Effector memory CD8-positive, alpha-beta T cell (primary cell): ENCODE measurements at regions not wholly inside any gene's neighbourhood (a gene's known extent, or its start where the extent isn't known, plus 50 kb on each side); places are given as distances from the start of the nearest gene placed in this dataset.

Source experiments
- ATAC-seq: fragments of 150-1000 bp; cut with Tn5 transposase; replicated peaks from 2 replicates; pipeline ENCODE4 v1.10.0; 2021; ENCODE audit warnings: mild to moderate bottlenecking, moderate library complexity
- DNase-seq, 3 experiments: peaks; one replicate each; pipeline ENCODE4 v3.0.0; 2021
- H3K27ac Mint-ChIP-seq, 2 donors: one replicate each; pipeline ENCODE4 v1.8.0; 2022; ENCODE audit warnings: mild to moderate bottlenecking in 2 of 2, mixed read lengths in 2 of 2, moderate library complexity in 2 of 2
- H3K27me3 Mint-ChIP-seq, 2 donors: one replicate each; pipeline ENCODE4 v1.8.0; 2022; ENCODE audit warnings: mixed read lengths in 2 of 2
- H3K36me3 Mint-ChIP-seq: one replicate; pipeline ENCODE4 v1.8.0; 2022; ENCODE audit warnings: mild to moderate bottlenecking, moderate library complexity, mixed read lengths; ENCODE audit not compliant: insufficient read depth
- H3K4me1 Mint-ChIP-seq, 2 donors: one replicate each; pipeline ENCODE4 v1.8.0; 2022; ENCODE audit warnings: low read depth in 2 of 2, mixed read lengths in 2 of 2
- H3K4me3 Mint-ChIP-seq, 2 donors: one replicate each; pipeline ENCODE4 v1.8.0; 2022; ENCODE audit warnings: mild to moderate bottlenecking in 2 of 2, mixed read lengths in 2 of 2, moderate library complexity in 2 of 2
- H3K9me3 Mint-ChIP-seq, 2 donors: one replicate each; pipeline ENCODE4 v1.8.0; 2022; ENCODE audit warnings: mixed read lengths in 2 of 2

DNA sequence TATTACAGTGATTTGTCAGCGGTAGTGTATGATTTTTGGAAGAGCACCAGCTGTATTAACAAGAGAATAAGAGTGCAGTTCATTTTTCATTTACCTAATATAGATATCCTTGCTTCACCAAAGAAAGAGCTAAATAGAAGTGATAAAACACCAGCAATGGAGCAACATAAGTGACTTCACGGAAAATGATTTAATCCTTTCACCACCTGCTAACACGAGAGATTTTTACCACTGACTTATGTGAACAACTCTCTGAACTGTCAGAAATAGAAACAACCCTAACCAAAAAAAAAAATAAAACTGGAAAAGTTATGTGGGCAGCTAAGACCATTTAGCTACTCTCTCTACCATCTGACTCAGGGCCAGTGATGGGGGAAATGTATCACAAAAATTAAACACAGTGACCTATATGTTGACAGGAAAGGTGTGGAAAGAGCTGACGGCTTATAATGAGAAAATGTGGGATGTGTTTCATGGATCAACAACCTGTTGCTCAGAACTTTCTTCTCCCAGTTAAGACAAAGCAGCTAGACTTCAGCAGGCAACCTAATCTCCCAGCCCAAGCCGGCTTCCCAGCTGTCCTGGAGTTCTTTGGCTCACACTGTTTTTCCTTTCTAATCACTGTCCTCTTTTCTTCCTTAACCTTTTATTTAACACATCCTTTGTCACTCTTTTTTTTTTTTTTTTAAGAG is 272.7 kb downstream of the SS18 start:
- Mint-ChIP-seq H3K27me3 (peaks cover 0 to 21% of the 10 kb centered on the region in 2 donors), H3K4me3 (no peak overlapping the region), H3K4me1 (peaks cover 6 to 13% of the 10 kb centered on the region in 2 donors), H3K9me3 (no peaks in the 10 kb centered on the region), H3K36me3 (no peaks in the 10 kb centered on the region), H3K27ac (no peak overlapping the region)
- DNase-seq: no peak
- no peak for ATAC-seq

DNA sequence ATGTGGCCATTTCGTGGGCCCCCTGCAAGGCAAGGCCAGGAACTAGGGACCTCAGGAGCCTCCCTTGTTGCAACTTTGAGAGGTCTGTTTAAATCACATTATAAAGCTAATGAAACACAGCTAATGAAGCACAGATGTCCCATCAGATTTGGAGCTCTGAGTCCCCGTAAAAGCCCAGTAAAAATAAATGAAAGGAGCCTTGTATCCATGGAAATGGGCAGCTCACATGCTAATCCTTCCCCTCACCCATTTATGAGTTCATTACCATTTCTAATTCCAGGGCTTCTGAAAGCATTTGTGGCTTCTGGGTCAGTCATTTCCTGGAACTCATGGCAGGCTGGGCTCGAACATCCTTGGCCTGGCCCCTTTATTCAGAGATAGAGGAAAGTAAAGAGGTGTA is 274.8 kb downstream of the SS18 start:
- DNase-seq: no peak
- Mint-ChIP-seq H3K27me3 (peaks cover 0 to 20% of the 10 kb centered on the region in 2 donors), H3K27ac (no peak overlapping the region), H3K4me1 (peaks cover 6 to 13% of the 10 kb centered on the region in 2 donors), H3K4me3 (no peak overlapping the region), H3K36me3 (no peaks in the 10 kb centered on the region), H3K9me3 (no peaks in the 10 kb centered on the region)
- ATAC-seq: no peak

DNA sequence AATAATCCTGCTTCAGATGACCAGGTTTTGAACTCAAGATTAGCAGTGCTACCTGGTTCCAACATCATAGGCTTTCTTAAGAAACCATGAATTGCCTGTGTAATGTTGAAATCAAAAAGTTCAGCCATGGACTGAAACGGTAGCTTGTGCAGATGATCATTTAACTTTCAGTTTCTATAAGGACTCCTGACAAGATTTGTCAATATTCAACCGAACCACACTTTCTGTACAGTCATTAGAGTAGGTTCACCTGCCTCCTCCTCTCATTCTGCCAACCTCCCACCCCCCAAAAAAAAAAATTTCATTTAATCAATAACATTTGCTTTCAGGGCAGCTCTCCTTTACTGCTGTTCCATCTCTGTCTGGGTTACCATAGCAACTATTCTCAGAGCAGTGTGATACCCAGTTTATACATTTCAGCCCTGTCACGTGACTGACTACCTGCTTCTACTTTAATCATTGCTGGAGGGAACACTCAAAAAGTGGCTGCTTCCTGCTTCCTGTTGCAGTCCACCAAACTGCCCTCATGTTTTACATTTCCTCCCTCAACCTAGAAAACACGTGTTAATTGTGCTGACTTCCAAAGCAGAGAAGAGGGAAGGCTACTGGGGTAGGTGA is 275.5 kb downstream of the SS18 start:
- Mint-ChIP-seq H3K27ac (peak overlapping the region in 1 of 2 donors; percentile 36), H3K9me3 (no peaks in the 10 kb centered on the region), H3K36me3 (no peaks in the 10 kb centered on the region), H3K4me3 (no peak overlapping the region), H3K4me1 (peaks cover 6 to 13% of the 10 kb centered on the region in 2 donors), H3K27me3 (peaks cover 0 to 15% of the 10 kb centered on the region in 2 donors)
- DNase-seq (no peak), ATAC-seq (peak; percentile 55)

DNA sequence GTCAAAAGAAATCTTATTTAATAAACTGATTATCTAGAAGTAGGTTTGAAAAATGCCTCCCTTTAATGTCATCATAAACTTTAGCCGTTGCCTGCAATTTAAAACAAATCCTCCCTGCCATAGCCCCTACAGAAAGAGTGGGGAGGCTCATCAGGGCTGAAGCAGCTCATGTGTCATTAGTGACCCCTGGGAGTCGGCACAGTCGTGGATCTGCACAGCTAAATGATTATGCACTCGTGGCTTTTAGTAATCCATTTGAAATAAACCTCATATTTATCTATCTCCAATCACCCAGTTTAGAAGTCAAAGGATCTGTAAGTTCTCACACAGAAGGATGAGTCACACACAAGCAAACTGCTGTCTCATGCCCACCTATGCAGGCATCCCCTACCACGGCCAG is 277.3 kb downstream of the SS18 start:
- Mint-ChIP-seq H3K4me3 (no peak overlapping the region), H3K4me1 (peaks cover 6 to 13% of the 10 kb centered on the region in 2 donors), H3K27me3 (peaks cover 0 to 7% of the 10 kb centered on the region in 2 donors), H3K27ac (no peak overlapping the region), H3K9me3 (no peaks in the 10 kb centered on the region), H3K36me3 (no peaks in the 10 kb centered on the region)
- no peak for ATAC-seq
- DNase-seq: no peak

DNA sequence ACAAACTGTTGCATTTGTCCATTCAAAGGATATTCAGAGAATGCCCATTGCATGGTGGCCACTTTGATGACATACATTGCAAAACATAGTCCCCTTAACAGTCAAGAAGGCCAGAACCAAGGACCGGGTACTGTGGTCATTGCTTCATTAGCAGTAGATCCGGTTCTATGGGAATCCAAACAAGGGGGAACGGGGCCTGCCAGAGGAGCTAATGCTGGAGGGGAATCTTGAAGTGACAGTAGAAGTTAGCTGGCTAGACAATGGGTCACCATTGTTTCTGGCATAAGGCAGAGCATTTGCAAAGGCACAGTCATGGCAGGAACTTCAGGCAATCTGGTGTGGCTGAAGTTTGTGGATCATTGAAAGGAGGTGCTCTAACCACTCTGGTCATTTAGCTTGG is 279.7 kb downstream of the SS18 start:
- Mint-ChIP-seq H3K4me1 (peaks cover 6 to 13% of the 10 kb centered on the region in 2 donors), H3K9me3 (no peaks in the 10 kb centered on the region), H3K27ac (no peak overlapping the region), H3K36me3 (no peaks in the 10 kb centered on the region), H3K27me3 (peaks cover 0 to 7% of the 10 kb centered on the region in 2 donors), H3K4me3 (no peak overlapping the region)
- DNase-seq (no peak), ATAC-seq (no peak)

DNA sequence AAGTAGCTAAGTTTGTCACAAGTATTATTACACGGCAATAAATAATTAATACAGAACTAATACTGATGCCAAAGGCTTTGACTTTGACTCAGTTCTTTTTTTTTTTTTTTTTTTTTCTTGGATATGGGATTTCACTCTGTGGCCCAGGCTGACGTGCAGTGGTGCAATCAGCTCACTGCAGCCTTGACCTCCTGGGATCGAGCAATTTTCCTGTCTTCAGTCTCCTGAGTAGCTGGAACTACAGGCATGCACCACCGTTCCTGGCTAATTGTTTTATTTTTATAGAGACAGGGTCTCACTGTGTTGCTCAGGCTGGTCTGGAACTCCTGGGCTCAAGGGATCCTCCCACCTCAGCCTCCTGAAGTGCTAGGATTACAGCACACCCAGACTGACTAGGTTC is 284.5 kb downstream of the SS18 start:
- H3K27me3 Mint-ChIP-seq: peaks cover 0 to 8% of the 10 kb centered on the region in 2 donors
- no peak for ATAC-seq
- no peak overlapping the region for H3K4me3 Mint-ChIP-seq
- H3K36me3 Mint-ChIP-seq: no peaks in the 10 kb centered on the region
- H3K4me1 Mint-ChIP-seq: no peaks in the 10 kb centered on the region
- H3K9me3 Mint-ChIP-seq: peaks cover under 1 to 4% of the 10 kb centered on the region in 2 donors
- DNase-seq: no peak
- H3K27ac Mint-ChIP-seq: no peak overlapping the region

DNA sequence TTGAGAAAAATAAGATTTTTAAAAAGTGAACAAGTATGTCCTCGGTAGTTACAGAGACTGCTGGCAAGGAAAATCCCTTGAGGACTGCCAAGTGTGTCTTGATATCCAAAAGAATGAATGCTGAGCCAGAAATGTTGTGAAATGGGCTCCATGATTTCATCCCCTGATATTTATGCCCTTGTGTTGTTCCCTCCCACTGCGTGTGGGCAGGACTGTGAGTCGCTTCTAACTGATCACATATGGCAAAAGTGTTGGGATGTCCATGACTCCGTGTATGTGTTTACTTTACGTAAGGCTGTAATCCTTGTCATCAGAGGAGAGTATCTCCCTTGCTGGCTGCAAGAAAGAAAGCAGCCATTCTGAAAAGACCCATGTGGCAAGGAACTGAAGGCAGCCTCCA is 285.1 kb downstream of the SS18 start:
- Mint-ChIP-seq H3K9me3 (peaks cover 4 to 7% of the 10 kb centered on the region in 2 donors), H3K4me1 (no peaks in the 10 kb centered on the region), H3K27me3 (peaks cover 0 to 8% of the 10 kb centered on the region in 2 donors), H3K4me3 (no peak overlapping the region), H3K36me3 (no peaks in the 10 kb centered on the region), H3K27ac (no peak overlapping the region)
- ATAC-seq: no peak
- no peak for DNase-seq

DNA sequence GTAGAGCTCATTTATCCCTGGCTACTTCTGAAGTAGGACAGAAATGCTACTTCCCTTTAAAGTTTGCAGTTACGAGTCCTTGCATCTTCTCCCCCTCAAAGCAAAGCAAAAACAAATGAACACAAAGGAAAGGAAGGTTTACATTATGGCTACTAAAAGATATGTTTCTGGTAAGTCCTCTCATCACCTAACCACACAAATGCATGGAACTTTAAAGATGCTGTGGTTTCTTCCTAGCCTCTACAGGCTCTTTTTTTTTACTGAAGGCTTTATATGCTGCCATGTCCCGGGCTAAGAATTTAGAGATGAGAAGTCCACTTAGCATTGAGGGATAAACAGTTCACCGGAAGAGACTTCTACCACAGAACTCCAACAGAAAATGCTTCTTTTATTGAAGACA is 291.2 kb downstream of the SS18 start:
- Mint-ChIP-seq H3K4me1 (no peaks in the 10 kb centered on the region), H3K27me3 (peaks cover 0 to 8% of the 10 kb centered on the region in 2 donors), H3K4me3 (no peak overlapping the region), H3K9me3 (peaks cover 4 to 7% of the 10 kb centered on the region in 2 donors), H3K36me3 (peaks cover 3% of the 10 kb centered on the region), H3K27ac (no peak overlapping the region)
- no peak for DNase-seq
- ATAC-seq: no peak

DNA sequence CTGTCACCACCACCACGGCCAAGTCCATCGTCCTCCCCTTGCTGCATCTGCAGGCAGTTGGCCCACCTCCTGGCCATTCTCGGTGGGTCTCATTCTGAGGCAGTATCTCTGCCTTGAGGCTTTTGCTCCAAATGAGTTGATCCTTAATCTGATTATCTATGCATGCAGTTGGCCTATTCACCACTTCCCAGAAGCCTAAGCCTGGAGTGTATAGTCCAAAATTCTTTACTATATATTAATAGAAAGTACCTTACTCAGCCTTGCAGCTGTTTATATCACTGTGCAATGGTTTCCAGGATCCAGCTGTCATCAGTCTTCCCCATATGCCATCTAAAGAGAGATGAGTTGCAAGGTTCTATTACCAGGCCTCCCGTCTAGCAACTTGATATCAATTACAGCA is 292.4 kb downstream of the SS18 start:
- no peak for DNase-seq

DNA sequence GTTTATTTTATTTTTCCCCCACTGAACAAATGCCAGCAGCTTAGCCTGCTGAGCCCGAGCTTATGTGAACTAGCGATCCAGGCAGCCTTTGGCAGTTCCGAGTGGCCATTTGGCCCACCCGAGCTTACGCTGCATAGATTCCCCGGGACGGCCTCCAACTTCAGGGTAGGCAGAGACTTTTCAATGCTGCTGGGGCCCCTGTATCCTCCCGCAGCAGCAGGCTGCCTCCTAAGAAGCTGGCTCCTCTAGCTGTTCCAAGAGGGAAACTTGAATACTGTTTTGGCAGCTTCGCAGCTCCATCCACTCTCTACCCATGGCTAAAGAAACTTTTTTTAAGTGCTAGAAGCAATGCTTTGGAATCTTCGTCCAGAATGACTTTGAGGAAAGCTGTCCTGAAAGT is 295.2 kb downstream of the SS18 start:
- no peak overlapping the region for H3K4me3 Mint-ChIP-seq
- ATAC-seq: no peak
- no peak overlapping the region for H3K27ac Mint-ChIP-seq
- H3K9me3 Mint-ChIP-seq: no peaks in the 10 kb centered on the region
- H3K36me3 Mint-ChIP-seq: peaks cover 3% of the 10 kb centered on the region
- no peaks in the 10 kb centered on the region for H3K27me3 Mint-ChIP-seq
- no peak for DNase-seq
- no peaks in the 10 kb centered on the region for H3K4me1 Mint-ChIP-seq

More for the DNA sequence above, 292.4 kb downstream of the SS18 start:
- H3K9me3 Mint-ChIP-seq: peaks cover 4 to 7% of the 10 kb centered on the region in 2 donors
- no peak overlapping the region for H3K27ac Mint-ChIP-seq
- H3K27me3 Mint-ChIP-seq: peaks cover 0 to 8% of the 10 kb centered on the region in 2 donors
- no peaks in the 10 kb centered on the region for H3K4me1 Mint-ChIP-seq
- H3K36me3 Mint-ChIP-seq: peaks cover 3% of the 10 kb centered on the region
- no peak for ATAC-seq
- H3K4me3 Mint-ChIP-seq: no peak overlapping the region

DNA sequence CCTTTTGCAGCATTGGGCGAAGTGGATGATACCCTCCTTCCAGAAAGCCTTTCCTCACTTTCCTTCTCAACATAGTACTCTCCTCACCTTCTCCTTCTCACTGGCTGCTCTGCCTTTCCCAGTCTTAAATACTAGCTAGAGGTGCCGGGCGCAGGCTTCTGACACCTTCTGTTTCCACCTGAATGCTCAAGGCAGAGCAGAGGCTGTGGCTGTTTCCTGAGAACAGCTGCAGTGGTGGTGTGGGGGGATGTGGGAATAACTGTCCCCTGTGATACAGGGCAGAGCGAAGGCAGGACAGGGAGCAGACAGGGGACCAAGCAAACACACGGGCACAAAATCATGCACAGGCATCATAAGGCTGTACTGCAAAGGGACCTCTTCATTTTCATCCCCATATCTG is 303.1 kb downstream of the SS18 start:
- peaks cover 0 to 3% of the 10 kb centered on the region in 2 donors for H3K9me3 Mint-ChIP-seq
- H3K4me3 Mint-ChIP-seq: no peak overlapping the region
- no peaks in the 10 kb centered on the region for H3K4me1 Mint-ChIP-seq
- DNase-seq (no peak), ATAC-seq (no peak)
- H3K36me3 Mint-ChIP-seq: peaks cover 3% of the 10 kb centered on the region
- no peak overlapping the region for H3K27ac Mint-ChIP-seq
- peaks cover 0 to 4% of the 10 kb centered on the region in 2 donors for H3K27me3 Mint-ChIP-seq

DNA sequence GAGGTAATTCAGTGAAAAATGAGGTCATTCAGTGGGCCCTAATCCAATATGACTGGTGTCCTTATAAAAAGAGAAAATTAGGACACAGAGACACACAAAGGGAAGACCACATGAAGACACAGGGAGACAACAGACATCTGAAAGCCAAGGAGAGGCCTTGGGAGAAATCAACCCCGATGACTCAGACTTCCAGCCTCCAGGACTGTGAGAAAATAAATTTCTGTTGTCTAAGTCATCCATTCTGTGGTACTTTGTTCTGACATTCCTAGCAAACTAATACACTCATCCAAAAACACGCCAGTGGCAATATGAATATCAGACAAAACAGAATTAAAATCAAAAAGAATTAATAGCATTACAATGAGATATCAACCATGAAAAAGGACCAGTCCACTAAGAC is 303.7 kb downstream of the SS18 start:
- H3K4me3 Mint-ChIP-seq: no peak overlapping the region
- peaks cover 0 to 3% of the 10 kb centered on the region in 2 donors for H3K9me3 Mint-ChIP-seq
- no peaks in the 10 kb centered on the region for H3K4me1 Mint-ChIP-seq
- H3K27ac Mint-ChIP-seq: no peak overlapping the region
- ATAC-seq (no peak), DNase-seq (no peak)
- peaks cover 3% of the 10 kb centered on the region for H3K36me3 Mint-ChIP-seq
- peaks cover 0 to 4% of the 10 kb centered on the region in 2 donors for H3K27me3 Mint-ChIP-seq

DNA sequence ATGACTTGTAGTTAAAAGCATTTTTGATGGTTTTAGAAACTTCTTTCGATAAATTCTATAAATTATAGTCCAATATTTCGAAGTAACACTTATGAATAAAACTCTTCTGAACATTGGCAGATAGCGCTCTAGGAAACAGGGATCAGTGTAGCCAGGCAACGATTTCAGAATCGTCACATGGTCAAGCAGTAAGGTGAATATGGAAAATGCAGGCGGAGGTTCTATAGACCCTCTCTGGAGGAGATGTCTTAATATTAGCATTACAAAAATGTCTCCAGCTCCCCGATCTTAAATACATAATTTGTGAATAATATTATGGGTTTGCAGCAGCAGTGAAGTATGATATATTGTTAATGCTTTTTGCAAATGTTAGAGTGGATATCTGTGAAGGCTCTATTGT is 310.3 kb downstream of the SS18 start:
- H3K4me3 Mint-ChIP-seq: no peak overlapping the region
- peaks cover 3% of the 10 kb centered on the region for H3K36me3 Mint-ChIP-seq
- H3K27me3 Mint-ChIP-seq: peaks cover 0 to 6% of the 10 kb centered on the region in 2 donors
- no peak for ATAC-seq
- DNase-seq: no peak
- no peaks in the 10 kb centered on the region for H3K9me3 Mint-ChIP-seq
- H3K4me1 Mint-ChIP-seq: no peaks in the 10 kb centered on the region
- no peak overlapping the region for H3K27ac Mint-ChIP-seq

DNA sequence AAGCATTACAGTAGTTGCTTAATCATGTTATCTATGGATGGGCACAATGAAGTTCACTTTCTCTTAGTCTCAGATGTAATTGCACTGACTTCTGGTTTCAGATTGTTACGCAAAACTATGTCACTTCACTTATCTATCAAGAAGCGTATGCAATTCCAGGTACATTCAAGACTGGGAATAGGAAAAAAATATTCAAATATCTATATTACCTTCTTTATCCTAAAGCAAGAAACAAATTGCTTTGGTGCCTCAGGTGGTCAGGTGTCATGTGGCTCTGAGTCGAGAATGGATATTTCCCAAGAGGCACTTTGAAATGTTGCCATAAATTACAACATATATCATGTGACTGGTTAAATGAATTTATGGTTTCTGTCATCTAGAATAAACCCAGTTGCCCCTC is 318.6 kb downstream of the SS18 start:
- ATAC-seq (no peak), DNase-seq (no peak)
- Mint-ChIP-seq H3K9me3 (no peaks in the 10 kb centered on the region), H3K36me3 (no peaks in the 10 kb centered on the region), H3K4me3 (no peak overlapping the region), H3K27ac (no peak overlapping the region), H3K27me3 (peaks cover 7 to 16% of the 10 kb centered on the region in 2 donors), H3K4me1 (no peaks in the 10 kb centered on the region)
